PC-3 (cell line): ENCODE measurements at regions not wholly inside any gene's neighbourhood (a gene's known extent, or its start where the extent isn't known, plus 50 kb on each side); places are given as distances from the start of the nearest gene placed in this dataset.

Experiments
- EZH2 ChIP-seq: fragments of 300-600 bp; sonication (generic); IDR thresholded peaks from one replicate; pipeline ENCODE4 v1.6.1; 2017; ENCODE audit warnings: antibody characterized with exemption, mild to moderate bottlenecking, low read length; ENCODE audit not compliant: unreplicated experiment
- EZH2phosphoT487 ChIP-seq: fragments of 300-600 bp; sonication (generic); IDR thresholded peaks from 2 replicates; pipeline ENCODE4 v1.6.1; 2018; ENCODE audit warnings: mild to moderate bottlenecking, antibody characterized with exemption, low read length, borderline replicate concordance
- TF ChIP-seq, protein P1 (sequence below): fragments of 300-600 bp; sonication (generic); conservative IDR thresholded peaks from 2 replicates; pipeline ENCODE4 v1.5.1; 2017; ENCODE audit warnings: antibody characterized with exemption, low read depth, mild to moderate bottlenecking, low read length

DNA sequence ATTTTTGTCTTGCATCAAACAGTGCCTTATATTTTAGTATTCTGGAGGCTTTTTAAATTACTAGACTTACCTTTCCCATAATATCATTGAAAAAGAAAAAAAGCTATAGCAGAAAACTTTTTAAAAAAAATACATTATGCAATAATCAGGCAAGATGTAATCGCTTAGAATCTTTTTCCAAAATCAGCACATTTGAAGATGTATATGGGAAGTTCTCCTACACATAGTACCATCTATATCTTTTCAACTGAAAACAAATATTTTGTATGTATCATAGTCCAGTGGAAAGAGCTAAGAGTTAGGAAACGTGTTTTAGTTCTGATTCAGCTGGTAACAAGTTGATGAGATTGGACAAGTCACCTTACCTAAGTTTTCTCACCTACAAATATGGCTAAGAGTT is 70.6 kb downstream of the SLC41A2 start:
- TF ChIP-seq EZH2phosphoT487 (no peak), EZH2 (no peak)
- TF ChIP-seq, protein P1, sequence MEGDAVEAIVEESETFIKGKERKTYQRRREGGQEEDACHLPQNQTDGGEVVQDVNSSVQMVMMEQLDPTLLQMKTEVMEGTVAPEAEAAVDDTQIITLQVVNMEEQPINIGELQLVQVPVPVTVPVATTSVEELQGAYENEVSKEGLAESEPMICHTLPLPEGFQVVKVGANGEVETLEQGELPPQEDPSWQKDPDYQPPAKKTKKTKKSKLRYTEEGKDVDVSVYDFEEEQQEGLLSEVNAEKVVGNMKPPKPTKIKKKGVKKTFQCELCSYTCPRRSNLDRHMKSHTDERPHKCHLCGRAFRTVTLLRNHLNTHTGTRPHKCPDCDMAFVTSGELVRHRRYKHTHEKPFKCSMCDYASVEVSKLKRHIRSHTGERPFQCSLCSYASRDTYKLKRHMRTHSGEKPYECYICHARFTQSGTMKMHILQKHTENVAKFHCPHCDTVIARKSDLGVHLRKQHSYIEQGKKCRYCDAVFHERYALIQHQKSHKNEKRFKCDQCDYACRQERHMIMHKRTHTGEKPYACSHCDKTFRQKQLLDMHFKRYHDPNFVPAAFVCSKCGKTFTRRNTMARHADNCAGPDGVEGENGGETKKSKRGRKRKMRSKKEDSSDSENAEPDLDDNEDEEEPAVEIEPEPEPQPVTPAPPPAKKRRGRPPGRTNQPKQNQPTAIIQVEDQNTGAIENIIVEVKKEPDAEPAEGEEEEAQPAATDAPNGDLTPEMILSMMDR, result no peak
